ENCODE measurements at regions not wholly inside any gene's neighbourhood (a gene's known extent, or its start where the extent isn't known, plus 50 kb on each side); places are given as distances from the start of the nearest gene placed in this dataset.

- TF ChIP-seq CTCF (IDR thresholded peaks at IDR 0.05) (no peak), EP300 (IDR thresholded peaks at IDR 0.05) (no peak), POLR2A (IDR thresholded peaks at IDR 0.05; ENCODE audit: low read depth) (no peak), POLR2AphosphoS5 (IDR thresholded peaks at IDR 0.05) (no peak)
Observed at GRCh38 chr5:97832645-97833296, 649.7 kb upstream of the RIOK2 start.
